GM20000 (cell line): ENCODE measurements at regions not wholly inside any gene's neighbourhood (a gene's known extent, or its start where the extent isn't known, plus 50 kb on each side); places are given as distances from the start of the nearest gene placed in this dataset.

Source experiments
- DNase-seq: peaks from one replicate; pipeline ENCODE4 v3.0.0; 2012; ENCODE audit warnings: low spot score
- CTCF ChIP-seq: IDR thresholded peaks from 2 replicates; pipeline ENCODE4 v1.5.1; 2012; ENCODE audit warnings: mild to moderate bottlenecking, control low read depth; ENCODE audit errors: extremely low read depth, missing control alignments

- no peak for TF ChIP-seq CTCF
- no peak for DNase-seq
Observed at GRCh38 chr20:60136645-60137401, 178.6 kb downstream of the CDH26 start.

- peak; percentile 62 for TF ChIP-seq CTCF
- DNase-seq: no peak
Observed at GRCh38 chr20:60137657-60138245, 179.5 kb downstream of the CDH26 start.

GRCh38 chr20:60138256-60139220 is 180.3 kb downstream of the CDH26 start:
- no peak for TF ChIP-seq CTCF
- no peak for DNase-seq

GRCh38 chr20:60139663-60140446 is 181.6 kb downstream of the CDH26 start:
- no peak for DNase-seq
- TF ChIP-seq CTCF: no peak

- no peak for DNase-seq
- no peak for TF ChIP-seq CTCF
Observed at GRCh38 chr20:60142587-60142986, 184.4 kb downstream of the CDH26 start.

- DNase-seq: no peak
- TF ChIP-seq CTCF: no peak
Observed at GRCh38 chr20:60143261-60143842, 185.1 kb downstream of the CDH26 start.
